HG03066 (cell line): ENCODE measurements at regions not wholly inside any gene's neighbourhood (a gene's known extent, or its start where the extent isn't known, plus 50 kb on each side); places are given as distances from the start of the nearest gene placed in this dataset.
"Not testable (repeated sequence)": the region's sequence is repeated elsewhere in the genome, so short reads cannot be mapped to it uniquely, and the experiment has no call there.

ENCODE experiments used
- ATAC-seq: cut with Tn5 transposase; IDR thresholded peaks from one replicate; pipeline ENCODE4 v1.9.1; 2021; ENCODE audit warnings: low read depth; ENCODE audit not compliant: unreplicated experiment

DNA sequence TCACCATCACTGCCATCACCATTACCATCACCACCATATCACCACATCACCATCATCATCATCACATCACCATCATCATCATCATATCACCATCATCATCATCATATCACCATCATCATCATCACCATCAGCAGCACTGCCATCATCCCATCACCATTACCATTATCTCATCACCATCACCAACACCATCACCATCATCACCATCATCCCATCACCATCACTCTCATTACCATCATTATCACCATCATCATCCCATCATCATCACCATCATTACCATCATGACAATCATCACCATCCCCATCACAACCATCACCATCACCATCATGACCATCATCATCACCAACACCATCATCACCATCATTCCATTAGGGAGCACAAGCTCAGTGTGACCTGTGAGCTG lies 318.0 kb downstream of the ADGRD1 start:
- ATAC-seq, result no peak

DNA sequence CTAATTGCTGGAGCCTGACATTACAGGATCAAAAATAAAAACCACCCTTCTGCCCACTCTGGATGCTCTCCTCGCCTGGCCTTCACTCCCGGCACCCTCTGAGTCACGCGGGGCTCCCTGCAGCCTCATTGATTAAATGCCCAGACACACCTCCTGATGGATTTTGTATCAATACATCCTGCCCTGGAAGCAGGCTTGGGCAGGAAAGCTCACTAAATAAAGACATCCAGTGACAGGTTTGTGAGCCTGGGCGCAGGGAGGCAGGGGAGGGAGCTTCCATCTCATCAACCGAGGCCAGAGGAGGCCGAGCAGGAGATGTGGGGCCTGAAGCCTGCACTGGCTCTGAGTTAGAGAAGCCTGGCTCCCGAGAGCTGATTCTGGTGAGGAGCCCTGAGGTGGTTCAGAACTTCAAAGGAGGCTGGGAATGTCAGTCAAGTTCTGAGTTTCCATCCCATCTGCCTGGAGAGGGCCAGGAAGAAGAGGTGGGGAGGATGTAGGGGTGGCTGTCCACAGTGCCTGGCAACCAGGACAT lies 318.6 kb downstream of the ADGRD1 start:
- ATAC-seq, result not testable (repeated sequence)

DNA sequence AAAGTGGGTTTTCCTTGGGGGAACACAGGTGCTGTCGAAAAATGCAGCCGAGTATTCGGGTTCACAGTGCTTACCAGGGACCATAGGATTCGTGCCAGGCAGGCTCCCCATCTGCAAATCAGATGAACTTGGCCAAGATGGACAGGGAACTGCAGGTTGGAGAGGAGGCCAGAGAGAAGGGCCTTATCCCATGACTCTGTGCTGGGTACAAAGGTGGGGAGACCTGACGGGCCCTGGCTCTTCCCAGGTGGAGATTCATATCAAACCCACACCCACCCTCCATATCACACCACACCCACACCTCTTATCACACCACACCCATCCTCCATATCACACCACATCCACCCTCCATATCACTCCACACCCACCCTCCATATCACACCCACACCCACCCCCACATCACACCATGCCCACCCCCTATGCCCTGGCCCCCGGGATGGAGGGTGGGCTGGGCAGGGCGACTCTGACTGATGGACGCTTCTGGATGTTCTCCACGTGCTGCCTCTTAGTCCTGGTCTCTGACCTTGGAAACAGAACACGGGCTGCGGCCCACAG lies 319.7 kb downstream of the ADGRD1 start:
- no peak for ATAC-seq

DNA sequence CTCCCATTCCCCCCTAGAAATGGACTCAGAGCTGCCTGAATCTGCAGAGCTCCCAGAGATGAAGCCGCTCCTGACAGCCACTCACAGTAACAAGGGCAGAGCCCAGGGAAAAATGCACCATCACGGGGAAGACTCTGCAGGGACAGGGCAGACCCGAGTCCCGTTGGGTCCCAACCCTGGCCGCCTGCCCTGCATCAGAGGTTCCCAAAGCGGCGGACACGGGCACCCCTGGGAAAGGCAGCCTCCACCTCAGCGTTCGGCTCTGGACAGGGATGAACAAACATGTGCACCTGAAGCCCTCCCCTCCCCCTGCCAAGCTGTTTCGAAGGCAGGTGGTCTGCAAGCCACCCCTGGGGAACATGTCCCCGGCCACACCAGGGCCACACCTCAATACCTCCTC lies 320.4 kb downstream of the ADGRD1 start:
- no peak for ATAC-seq

DNA sequence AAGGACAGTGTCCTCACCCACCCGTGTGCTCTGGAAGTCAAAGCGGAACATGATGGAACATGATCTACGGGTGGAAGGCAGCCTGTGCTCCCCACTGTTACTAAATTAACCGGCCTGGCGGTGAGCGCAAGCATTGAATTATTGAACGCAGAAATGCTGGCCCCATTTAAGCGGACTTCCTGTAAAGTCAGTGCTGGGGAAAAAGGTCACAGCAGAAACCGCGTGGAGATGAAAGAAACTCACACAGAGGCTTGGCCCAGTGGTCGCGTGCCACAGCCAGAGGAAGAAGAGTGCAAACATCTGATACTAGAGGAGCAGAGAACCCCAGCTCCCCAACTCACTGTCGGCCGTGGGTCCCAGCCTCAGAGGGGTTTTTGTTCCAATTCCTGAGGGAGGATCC lies 321.2 kb downstream of the ADGRD1 start:
- no peak for ATAC-seq

DNA sequence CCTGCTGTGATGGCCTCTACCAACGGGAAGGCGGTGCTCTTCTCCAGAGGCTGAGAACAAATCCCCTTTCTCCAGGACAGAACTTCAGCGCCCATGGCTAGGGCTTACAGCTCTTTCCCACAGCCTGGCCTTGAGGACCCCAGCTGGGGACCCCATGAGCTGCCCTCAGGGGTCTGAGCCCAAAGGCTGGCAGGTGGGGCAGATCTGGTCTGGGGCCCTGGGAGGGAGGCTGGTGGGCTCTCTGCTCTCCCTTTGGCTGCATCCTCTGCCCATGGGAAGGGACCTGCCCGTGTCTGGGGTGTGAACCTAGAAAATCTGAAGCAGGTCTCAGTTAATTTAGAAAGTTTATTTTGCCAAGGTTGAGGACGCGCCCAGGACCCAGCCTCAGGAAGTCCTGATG lies 322.1 kb downstream of the ADGRD1 start:
- no peak for ATAC-seq

DNA sequence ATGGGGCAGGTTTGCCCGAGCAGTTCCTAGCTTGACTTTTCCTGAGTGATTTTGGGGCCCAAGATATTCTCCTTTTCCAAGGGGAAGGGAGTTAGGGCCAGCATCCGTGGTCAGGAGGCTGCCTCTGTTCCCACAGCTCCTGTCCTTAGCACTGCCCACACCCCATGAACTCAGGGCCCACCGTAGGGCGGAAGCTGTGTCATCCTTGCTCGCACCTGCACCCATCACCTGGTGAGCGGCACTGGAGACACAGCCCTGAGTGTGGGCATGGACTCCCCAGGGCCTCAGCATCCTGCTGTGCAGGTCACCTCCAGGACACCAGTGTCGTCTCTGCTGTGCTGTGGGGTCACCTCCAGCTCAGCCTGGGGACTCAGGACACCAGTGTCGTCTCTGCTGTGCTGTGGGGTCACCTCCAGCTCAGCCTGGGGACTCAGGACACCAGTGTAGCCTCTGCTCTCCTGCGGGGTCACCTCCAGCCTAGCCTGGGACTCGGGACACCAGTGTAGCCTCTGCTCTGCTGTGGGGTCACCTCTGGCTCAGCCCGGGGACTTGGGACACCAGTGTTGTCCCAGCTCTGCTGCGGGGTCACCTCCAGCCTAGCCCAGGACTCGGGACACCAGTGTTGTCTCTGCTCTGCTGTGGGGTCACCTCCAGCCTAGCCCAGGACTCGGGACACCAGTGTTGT lies 322.9 kb downstream of the ADGRD1 start:
- no peak for ATAC-seq

DNA sequence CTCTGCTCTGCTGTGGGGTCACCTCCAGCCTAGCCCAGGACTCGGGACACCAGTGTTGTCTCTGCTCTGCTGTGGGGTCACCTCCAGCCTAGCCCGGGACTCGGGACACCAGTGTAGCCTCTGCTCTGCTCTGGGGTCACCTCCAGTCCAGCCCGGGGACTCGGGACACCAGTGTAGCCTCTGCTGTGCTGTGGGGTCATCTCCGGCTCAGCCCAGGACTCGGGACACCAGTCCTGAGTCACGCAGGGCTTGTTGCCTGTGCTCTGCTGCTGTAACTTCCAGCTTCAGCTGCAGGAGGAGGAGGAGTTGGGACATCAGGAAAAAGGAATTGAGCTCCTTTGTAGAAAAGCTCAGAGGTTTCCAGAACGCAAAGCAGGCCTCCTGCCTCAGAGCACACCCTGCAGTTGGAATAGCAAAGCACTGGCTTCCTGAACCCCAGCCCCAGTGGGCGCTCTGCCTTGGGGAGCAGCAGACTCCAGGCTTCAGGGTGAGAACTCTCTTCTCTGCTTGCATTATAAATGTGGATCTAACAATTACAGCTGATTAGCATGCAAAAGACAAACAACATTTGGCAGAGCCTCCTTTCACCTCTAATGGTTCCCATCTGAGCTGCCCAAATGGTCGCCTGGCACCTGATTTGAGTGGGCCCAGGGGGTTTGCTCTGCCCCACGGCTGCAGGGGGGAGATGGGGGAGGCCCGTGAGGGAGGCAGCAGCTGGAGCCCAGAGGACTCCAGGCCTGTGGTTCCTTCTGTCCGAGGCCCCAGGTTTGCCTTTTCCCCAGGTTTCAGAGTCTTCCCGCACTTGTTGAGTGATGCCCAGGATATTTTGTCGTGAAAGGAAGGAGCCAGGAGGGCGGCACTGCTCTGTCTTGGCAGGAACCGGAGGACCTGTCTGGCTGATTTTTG lies 323.7 kb downstream of the ADGRD1 start:
- ATAC-seq, result not testable (repeated sequence)

DNA sequence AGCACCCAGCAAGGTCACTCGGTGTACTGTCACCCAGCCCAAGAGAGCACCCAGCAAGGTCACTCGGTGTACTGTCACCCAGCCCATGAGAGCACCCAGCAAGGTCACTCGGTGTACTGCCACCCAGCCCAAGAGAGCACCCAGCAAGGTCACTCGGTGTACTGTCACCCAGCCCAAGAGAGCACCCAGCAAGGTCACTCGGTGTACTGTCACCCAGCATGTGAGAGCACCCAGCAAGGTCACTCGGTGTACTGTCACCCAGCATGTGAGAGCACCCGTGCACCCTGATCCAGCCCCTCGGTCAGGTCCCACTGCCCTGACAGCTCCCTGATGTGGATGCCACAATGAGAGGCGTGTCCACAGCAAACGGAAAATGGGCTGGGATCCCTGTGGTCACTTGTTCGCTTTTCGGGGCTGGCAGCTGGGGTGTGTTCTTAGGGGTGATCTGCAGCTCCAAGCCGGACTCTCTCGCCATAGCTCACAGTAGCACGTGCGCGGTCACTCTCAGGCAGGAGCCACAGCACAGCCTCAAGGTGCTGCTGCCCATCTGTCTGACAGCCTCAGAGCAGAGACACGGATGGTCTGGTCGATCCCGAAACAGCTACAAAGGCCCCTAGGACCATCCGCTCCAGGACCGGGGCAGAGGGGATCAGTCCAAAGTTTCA lies 324.9 kb downstream of the ADGRD1 start:
- not testable (repeated sequence) for ATAC-seq

DNA sequence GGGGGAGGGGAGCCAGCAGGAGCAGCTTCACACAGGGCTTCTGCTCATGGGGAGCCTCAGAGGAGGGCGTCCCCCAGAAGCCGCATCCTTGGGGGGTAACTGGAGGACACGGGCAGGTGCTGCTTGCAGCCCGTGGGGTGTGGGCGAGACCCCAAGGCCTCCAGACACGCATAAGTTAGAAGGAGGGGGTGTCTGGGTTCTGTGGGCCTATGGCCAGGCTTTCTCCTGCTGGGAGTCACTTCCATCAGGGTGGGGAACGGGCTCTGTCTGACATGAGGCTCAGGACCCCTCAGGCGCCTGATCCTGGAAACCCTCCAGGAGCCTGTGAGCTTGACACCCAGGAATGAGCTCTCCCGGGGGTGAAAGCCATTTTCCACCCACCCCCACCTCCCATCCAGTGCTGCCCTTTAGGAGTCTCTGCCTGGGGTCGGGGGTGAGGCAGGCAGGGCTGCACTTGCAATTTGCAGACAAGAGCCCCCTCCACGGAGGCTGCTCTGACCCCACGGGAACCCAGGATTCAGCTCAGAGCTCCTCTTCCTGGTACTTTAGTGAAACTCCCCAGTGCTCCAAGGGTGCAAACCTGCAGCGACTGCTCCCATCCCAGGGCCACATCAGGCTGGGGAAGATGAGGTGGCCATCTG lies 325.7 kb downstream of the ADGRD1 start:
- ATAC-seq, result no peak

DNA sequence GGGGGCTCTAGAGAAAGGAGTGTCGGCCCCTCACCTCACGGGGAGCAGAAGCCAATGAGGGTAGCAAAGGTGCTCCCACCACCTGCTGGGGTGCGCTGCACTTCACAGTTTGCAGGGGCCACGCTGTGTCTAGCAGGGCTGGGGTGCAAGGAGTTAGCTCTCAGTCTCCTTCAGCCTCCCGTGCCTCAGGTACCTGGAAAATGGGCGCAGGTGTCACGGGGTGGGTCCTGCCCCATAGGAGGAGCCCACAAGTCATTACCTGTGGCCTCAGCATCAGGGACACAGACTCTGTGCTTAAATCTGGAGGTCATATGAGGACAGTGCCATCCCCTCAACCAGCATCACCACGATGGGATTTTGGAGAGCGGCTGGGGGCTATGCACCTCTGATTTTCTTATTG lies 326.7 kb downstream of the ADGRD1 start:
- no peak for ATAC-seq

DNA sequence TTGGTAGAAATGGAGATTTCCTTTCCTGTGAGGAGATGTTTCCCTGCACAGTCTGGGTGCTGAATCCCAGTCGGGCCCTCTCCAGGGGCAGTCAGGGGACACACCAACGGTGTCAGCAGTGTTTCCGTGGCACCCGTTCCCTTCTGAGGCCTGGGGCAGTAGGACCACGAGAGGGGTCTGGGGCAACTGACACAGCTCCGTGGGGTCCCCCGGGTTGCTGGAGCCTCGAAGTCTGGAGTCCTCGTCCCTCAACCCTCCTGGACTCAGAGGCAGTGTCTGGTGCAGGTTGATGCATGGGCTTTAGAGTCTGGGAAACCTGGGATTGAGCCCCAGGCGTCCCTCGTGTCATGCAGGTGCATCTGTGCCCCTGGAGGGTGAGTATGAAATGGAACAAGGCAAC lies 327.3 kb downstream of the ADGRD1 start:
- ATAC-seq, result no peak

DNA sequence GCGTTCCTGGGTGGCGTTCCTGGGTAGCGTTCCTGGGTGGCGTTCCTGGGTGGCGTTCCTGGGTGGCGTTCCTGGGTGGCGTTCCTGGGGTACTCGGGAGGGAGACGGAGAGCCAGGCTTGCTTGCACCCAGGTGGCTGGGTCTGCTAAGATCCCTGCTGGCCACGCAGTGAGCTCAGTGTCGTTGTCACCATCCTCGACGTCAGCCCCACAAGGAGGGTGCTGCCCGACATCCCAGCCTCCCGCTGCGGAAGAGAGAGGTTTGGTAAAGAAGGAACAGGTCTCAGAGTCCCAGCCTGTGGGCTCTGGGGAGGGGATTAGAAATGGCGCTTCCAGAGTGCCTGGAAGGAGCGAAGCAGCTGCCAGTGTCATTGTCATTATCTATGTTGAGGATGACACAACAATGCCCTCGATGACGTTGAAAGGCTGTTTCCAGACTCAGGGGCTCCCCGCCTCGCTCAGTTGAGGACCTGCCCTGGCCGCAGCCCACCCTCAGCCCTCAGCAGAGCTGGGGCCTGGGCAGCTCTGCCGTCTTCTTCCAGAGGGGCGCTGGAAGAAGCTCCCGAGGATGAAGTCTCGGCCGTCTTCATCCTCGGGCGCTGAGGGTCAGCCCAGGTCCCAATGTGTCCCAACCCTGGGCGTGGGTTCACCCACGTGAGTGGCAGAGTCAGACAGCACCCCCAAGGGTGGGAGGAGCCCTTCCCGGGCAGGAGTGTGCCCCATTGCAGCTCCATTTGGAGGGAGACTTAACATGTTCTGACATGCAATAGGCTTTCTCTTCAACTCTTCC lies 328.8 kb downstream of the ADGRD1 start:
- ATAC-seq, result no peak

DNA sequence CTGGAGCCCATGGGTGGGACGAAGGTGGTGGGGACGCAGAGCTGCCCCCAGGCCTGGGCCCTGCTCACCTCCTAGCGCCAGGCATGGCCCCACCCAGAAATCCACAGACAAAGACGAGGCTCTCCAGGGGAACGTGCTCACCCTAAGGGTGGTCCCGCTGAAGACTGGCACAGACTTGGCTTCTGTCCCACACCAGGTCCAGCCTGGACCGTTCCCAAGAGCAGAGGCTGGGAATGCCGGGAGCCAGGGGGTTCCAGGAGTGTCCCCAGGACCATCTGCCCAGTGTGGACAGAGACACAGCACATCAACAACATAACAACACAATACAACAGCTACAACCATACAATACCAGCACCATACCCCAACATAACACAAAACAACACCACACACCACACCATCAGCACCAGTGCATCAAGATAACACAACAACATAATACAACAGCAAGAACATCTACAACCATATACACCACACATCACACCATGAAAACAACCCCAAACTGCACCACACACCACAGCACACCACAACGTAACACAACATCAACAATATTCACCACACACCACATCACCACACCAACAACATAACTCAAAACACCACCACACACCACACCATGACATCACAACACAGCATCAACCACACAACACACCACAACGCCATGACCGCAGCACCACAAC lies 329.6 kb downstream of the ADGRD1 start:
- no peak for ATAC-seq

DNA sequence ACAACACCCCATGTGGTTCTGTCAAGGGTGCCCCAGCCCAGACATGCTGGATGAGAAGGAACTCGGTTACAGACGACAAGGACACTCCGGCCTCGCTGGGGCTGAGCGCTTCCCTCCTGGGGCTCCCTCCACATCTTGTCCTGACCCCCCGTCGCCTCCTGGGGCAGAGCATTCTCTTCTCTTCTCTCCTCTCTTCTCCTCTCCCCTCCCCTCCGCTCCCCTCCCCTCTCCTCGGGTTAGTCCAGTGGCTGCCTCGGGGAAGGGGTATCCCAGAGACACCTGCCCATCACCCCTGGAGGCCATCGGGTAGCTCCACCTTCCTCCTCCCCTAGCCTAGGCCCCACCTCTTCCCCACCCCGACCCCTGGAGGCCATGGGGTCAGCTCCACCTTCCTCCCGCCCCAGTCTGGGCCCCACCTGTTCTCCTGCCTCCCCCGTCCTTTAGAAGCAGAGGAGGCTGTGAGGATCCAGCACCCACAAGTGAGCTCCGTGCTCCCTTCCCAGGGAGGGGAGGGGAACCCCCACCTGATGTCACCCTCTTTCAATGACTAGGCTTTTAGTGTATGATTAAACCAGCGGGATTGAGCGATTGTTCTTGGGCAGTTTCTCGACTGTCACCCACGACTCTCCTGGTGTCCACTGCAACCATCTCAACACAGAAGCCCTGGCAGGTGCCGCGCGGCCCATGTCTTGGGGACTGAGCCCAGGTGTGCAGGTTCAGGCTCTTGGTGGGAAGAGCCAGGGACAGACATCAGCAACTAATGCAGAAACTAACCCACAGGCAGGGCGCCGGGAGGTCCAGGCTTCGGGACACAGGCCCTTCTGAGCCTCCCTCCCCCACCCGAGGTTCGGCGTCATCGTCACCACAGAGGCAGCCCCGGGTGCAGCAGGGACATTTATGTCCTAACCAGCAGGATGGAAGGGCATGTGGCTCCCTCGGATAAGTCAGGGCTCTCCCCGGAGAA lies 330.4 kb downstream of the ADGRD1 start:
- not testable (repeated sequence) for ATAC-seq

DNA sequence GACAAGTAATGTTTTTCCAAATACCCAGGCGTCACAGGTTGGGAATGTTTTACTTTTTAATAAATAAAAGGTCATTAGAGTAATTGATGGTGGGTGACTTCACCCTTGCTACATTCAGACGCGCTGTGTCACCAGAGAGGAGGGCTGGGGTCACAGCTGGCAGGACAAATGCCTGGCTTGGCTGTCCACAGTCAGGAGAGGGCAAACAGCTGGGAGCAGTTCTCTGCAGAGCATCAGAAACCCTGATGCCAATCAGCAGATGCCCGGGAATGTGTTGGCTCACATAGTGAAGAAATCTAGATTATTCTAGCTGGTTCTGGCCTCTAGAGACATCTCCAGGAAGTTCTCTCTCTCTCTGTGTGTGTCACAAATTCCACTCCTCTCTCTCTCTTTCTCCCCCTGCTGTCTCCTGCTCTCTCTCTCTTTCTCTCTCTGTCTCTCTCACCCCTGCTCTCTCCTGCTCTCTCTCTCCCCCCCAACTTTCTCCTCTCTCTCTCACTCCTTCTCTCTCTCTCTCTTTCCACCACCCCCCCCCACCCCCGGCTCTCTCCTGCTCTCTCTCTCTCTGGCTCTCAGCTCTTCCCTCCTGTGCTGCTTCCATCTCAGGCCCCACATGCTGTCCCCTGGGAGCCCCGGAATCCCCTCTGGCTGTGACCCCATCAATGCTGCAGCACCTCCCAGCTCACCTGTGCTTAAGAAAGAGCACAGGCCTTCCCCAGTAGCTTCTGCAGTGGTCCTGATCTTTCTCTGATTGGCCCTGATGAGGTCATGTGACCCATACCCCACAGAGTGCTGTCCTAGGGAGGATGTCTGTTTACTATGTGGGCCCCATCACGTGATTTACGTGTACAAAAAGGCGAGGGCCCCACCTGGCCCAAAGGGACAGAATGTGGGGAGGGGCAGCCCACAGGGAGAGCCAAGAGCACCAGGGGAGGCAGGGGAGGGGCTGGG lies 331.5 kb downstream of the ADGRD1 start:
- ATAC-seq, result not testable (repeated sequence)

DNA sequence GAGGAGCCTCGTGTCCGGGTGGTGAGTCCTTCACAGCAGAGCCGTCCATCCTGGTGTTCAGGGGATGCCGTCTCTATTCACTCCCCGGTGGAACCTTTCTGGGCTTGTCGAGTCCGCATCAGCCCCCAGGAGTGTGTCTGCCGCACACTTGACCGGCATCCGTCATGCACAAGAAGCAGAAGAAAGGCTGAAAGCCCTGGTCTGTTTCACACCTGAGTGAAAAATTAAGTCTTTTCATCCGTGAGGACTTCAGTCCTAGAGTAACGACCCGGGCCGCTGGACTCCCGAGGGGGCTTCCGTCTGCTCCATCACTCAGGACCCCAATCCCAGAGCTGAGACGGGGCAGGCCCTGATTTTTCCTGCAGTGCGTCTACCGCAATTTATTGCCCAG lies 332.2 kb downstream of the ADGRD1 start:
- ATAC-seq, result not testable (repeated sequence)
